NCI-H748 treated with DMSO at 0.1 percent for 48 hours (cell line): ENCODE measurements at regions not wholly inside any gene's neighbourhood (a gene's known extent, or its start where the extent isn't known, plus 50 kb on each side); places are given as distances from the start of the nearest gene placed in this dataset.

ENCODE experiments used
- DNase-seq: peaks from one replicate; lab custom pipeline; 2025; lab: John Stamatoyannopoulos, UW

- DNase-seq, result no peak
Observed at GRCh38 chr16:64654178-64654577, 467.7 kb downstream of the CDH11 start.

GRCh38 chr16:64648282-64648681, 473.6 kb downstream of the CDH11 start:
- no peak for DNase-seq

GRCh38 chr16:64641343-64641742, 480.5 kb downstream of the CDH11 start:
- DNase-seq, result no peak

GRCh38 chr16:64638766-64639165, 483.1 kb downstream of the CDH11 start:
- DNase-seq, result no peak

DNA sequence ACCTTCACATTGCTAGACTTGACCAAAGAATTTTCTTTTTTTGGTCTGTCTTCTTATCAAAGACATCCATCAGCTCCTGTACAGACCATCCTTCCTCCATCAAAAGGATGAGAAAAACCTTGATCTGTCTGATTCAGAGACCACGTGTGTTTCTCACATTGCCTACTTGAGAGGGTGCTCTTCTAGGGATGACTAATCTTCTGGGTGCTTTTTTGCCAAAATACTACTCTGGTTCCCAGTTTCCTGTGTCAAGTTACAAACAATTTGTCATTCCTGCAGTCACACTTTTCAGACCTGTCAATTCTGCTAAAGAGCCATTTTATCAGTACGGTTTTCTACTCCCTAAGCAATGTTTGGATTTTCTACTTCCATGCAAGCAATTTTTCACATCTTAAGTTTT, 492.2 kb downstream of the CDH11 start:
- no peak for DNase-seq

- no peak for DNase-seq
Observed at GRCh38 chr16:64627781-64628180, 494.1 kb downstream of the CDH11 start.

DNA sequence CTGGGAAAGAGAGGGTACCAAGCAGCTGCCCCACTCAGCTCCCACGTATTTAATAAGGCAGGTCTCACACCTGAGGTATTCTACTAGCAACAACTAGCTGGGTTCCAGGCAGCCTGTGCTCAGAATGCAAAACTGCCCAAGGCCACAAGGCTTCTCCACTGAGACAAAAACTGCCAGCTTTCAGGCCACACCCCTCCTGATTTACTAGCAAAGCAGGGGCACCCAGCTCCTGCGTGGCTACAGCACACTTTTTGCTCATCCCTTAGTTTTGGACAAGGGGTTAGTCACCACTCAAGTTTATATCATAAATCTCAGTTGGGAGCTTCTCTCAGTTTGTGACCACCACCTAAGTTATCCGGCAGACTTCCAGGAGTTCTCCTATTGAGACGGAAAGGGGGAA, 494.6 kb downstream of the CDH11 start:
- no peak for DNase-seq

DNA sequence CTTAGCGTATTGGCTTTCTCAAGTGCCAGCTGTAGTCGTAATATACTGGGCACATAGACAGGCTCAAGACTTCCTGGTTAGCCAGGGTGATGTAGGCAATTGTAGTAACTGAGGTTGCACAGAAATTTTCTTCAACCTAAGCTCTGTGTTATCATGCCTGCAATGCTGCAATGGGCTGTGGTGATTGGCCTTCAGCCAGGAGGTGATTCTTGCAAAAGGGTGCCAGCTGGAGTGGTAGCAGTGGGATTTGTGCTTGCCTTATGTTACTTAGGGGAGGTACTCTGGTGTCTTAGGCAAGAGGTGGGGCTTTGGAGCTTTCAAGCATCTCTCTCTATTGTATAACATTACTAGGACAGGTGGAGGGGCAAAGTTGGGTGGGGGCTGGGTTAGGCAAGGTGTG, 495.1 kb downstream of the CDH11 start:
- DNase-seq, result no peak

- DNase-seq, result no peak
Observed at GRCh38 chr16:64621616-64622015, 500.2 kb downstream of the CDH11 start.

- DNase-seq, result no peak
Observed at GRCh38 chr16:64617836-64618476, 503.9 kb downstream of the CDH11 start.

- no peak for DNase-seq
Observed at GRCh38 chr16:64615630-64616280, 506.1 kb downstream of the CDH11 start.

DNA sequence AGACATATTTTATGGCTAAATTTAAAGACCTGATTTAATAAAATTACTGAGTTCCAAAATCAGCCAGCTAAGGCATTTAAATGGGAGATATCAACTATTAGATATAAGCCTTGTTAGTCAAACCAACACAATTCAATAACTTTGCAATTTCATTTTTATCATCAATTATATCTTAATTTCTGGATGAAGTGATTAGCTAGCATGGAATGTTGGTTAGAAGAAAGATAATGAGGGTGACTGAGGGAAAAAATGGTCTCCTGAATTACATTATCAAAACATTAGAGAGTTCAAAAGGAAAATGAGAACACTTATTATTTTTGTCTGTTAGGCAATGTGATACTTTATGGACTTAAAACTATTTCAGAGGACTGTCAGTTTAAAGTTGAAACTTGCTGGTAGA, 525.7 kb downstream of the CDH11 start:
- no peak for DNase-seq

- DNase-seq, result no peak
Observed at GRCh38 chr16:64590513-64590912, 531.4 kb downstream of the CDH11 start.

DNA sequence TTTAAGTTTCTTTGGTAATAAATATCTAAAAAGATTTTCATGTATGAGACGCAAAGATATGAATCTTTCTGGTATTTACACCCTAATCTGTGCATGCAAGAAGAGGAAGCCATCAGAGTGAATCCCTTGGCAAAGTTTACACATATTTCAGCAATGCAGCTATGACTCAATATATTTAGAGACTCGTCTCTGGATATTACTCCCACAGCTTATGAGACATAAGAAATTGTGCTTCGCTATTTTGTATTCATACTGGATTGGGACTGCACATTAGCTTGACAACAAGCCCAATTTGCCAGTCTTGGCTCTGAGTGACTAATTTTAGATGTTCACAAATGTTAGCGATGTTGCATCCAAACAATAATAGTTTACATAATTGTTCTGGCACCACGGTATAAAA, 532.0 kb downstream of the CDH11 start:
- DNase-seq, result no peak

- DNase-seq, result no peak
Observed at GRCh38 chr16:64586781-64587180, 535.1 kb downstream of the CDH11 start.

GRCh38 chr16:64585367-64585766, 536.5 kb downstream of the CDH11 start:
- no peak for DNase-seq

DNA sequence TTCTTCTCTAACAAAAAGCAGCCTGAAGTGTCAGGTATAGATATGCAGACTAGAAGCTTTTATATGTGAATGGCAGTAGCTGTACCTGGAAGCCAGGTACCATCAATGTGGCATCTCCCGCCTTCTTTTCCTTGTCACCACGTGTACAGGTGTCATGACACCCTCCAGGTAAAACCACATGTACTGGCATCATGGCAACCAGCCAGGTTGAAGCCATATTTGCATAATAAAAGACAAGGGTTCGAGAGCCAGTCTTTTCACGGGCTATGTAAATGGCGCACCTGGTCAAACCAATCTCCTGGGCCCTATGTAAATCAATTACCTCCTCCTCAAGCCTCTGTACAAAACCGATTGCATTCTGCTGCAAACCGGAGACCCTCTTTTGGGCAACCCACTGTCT, 541.3 kb downstream of the CDH11 start:
- DNase-seq, result no peak

DNA sequence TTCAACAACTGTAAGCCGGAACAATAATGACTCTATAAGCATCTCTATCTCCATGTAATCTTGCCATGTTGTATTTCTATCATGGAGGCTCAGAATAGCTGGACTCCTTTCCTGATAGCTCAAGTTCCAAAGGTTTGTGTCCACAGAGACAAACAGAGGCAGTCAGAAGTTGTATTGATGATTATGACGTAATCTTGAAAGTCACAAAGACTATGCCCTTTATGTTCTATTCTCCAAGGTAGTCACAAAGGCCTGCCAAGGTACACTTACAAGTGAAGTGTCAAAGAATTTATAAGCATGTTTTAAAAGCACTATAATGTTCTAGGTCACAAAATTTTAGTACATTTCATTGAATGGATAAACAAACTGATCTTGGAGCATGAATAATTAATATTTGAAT, 542.2 kb downstream of the CDH11 start:
- no peak for DNase-seq

GRCh38 chr16:64545768-64546167, 576.1 kb downstream of the CDH11 start:
- DNase-seq, result no peak

GRCh38 chr16:64544859-64545258, 577.0 kb downstream of the CDH11 start:
- DNase-seq, result no peak

DNA sequence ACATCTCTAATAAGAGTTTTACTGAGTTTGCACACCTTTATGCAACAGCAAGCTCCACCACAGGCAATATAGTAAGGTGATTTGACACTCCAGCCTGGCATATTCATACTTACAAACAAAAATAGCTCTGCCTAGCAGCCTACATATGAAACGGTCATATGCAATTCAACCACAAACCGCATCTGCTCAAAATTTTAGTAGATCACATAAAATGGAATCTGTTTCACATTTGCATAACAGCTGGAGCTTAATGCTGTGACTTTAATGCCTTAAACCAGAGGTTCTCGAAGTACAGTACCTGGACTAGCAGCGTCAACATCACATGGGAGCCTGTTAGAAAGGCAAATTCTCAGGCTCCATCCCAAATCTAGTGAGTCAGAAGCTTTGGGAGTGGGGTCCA, 578.4 kb downstream of the CDH11 start:
- no peak for DNase-seq

GRCh38 chr16:64543031-64543430, 578.8 kb downstream of the CDH11 start:
- no peak for DNase-seq

DNA sequence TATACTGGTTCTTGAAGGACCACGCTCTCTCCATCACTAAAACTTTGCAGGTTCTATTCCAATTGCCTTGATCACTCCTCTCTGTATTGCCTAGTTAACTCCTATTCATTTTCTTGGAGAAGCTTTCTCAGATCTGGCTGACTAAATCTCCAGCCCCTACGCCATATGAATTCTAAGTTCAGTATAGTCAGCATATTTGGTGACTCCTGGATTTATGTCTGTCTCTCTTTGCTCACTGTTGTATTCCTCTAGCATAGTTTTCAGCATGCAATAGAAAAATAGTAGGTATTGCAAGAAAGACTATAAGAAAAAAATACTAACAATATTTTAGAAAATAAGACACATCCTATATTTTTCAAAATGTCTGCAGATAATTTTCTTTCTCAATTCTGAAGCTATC, 579.7 kb downstream of the CDH11 start:
- no peak for DNase-seq

DNA sequence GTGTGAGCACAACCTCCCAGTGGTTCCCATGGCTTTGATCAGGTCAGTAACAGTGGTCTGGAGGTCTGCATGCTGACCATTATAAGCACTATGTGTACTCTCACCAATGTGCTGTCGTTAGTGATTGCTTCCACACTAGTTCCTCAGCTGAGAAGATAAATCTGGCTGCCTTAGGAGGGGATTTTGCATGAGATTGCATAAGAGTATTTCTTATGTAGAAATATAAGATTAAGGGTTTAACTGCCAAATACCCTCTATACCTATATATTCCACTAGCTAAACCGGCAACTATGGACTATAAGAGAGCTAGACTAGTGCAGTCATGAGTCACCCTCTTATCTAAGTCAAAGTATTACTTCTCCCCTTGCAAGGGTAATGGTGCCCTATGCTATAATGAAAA, 580.2 kb downstream of the CDH11 start:
- no peak for DNase-seq
